CD14-positive monocyte (primary cell): ENCODE measurements at regions not wholly inside any gene's neighbourhood (a gene's known extent, or its start where the extent isn't known, plus 50 kb on each side); places are given as distances from the start of the nearest gene placed in this dataset.

ENCODE experiments used
- DNase-seq, 3 donors: peaks; one replicate each; pipeline ENCODE4 v3.0.0-alpha.2; 2011 to 2022
- H2AFZ ChIP-seq: 2 replicates; pipeline ENCODE4 v1.6.0; 2012; ENCODE audit warnings: mild to moderate bottlenecking, low read depth, low read length, inconsistent platforms; ENCODE audit not compliant: insufficient read depth, poor library complexity, severe bottlenecking
- H3K27ac ChIP-seq, 2 donors: 1 replicate in 1 of 2; 2 replicates in 1 of 2; pipeline ENCODE4 v1.5.1; 2012 to 2013; ENCODE audit warnings: low read length in 2 of 2, control low read depth in 1 of 2, inconsistent platforms in 1 of 2, low read depth in 1 of 2, mild to moderate bottlenecking in 1 of 2
- H3K27me3 ChIP-seq, 2 donors: one replicate each; pipeline versions ENCODE4 v1.6.0 to v1.6.1; 2011 to 2013; ENCODE audit warnings: low read length in 2 of 2; ENCODE audit not compliant: control insufficient read depth in 2 of 2, insufficient read depth in 2 of 2
- H3K36me3 ChIP-seq, 2 donors: replicated peaks in 1 of 2; 1 replicate in 1 of 2; 2 replicates in 1 of 2; pipeline versions ENCODE4 v1.5.1 to v1.6.1; 2012 to 2013; ENCODE audit warnings: low read length in 2 of 2, control low read depth in 1 of 2, inconsistent platforms in 1 of 2, mild to moderate bottlenecking in 1 of 2; ENCODE audit not compliant: insufficient read depth in 2 of 2, control insufficient read depth in 1 of 2
- H3K4me1 ChIP-seq, 2 donors: 1 replicate in 1 of 2; 2 replicates in 1 of 2; pipeline versions ENCODE4 v1.5.1 to v1.6.1; 2012 to 2013; ENCODE audit warnings: low read length in 2 of 2, control low read depth in 1 of 2, inconsistent platforms in 1 of 2, mild to moderate bottlenecking in 1 of 2, moderate library complexity in 1 of 2; ENCODE audit not compliant: insufficient read depth in 2 of 2, control insufficient read depth in 1 of 2
- H3K4me2 ChIP-seq: replicated peaks from 2 replicates; pipeline ENCODE3; 2012; ENCODE audit warnings: low read length, moderate library complexity, mild to moderate bottlenecking; ENCODE audit not compliant: poor library complexity, severe bottlenecking; ENCODE audit errors: extremely low read depth
- H3K4me3 ChIP-seq, 3 experiments: fragments of 200-600 bp in 1 of 3; sonication (generic) in 1 of 3; replicated peaks in 1 of 3; 1 replicate in 2 of 3; 2 replicates in 1 of 3; pipeline ENCODE4 v1.5.1; 2011 to 2013; ENCODE audit warnings: low read length in 3 of 3, mild to moderate bottlenecking in 3 of 3, control low read depth in 2 of 3, low read depth in 2 of 3, inconsistent platforms in 1 of 3, moderate library complexity in 1 of 3
- H3K79me2 ChIP-seq: 2 replicates; pipeline ENCODE4 v1.6.0; 2012; ENCODE audit warnings: mild to moderate bottlenecking, control low read depth, inconsistent platforms, low read length, moderate library complexity; ENCODE audit not compliant: insufficient read depth
- H3K9ac ChIP-seq: 2 replicates; pipeline ENCODE4 v1.6.0; 2017; ENCODE audit warnings: low read length, mild to moderate bottlenecking; ENCODE audit not compliant: insufficient read depth, poor library complexity, severe bottlenecking
- H3K9me3 ChIP-seq, 2 donors: replicated peaks in 1 of 2; 1 replicate in 1 of 2; 2 replicates in 1 of 2; pipeline versions ENCODE4 v1.5.1 to v1.6.1; 2012 to 2013; ENCODE audit warnings: low read length in 2 of 2, control low read depth in 1 of 2; ENCODE audit not compliant: control insufficient read depth in 1 of 2, insufficient read depth in 1 of 2
- H4K20me1 ChIP-seq: 2 replicates; pipeline ENCODE4 v1.6.0; 2012; ENCODE audit warnings: mild to moderate bottlenecking, low read length, control low read depth, moderate library complexity; ENCODE audit not compliant: insufficient read depth
- H3K27ac Mint-ChIP-seq, 7 donors: one replicate each; pipeline ENCODE4 v1.8.0; 2020; ENCODE audit warnings: mild to moderate bottlenecking in 7 of 7, mixed read lengths in 7 of 7, moderate library complexity in 6 of 7, inconsistent platforms in 2 of 7
- H3K27me3 Mint-ChIP-seq, 3 donors: one replicate each; pipeline ENCODE4 v1.8.0; 2021 to 2022; ENCODE audit warnings: low read depth in 3 of 3, mild to moderate bottlenecking in 3 of 3, mixed read lengths in 3 of 3, moderate library complexity in 3 of 3, inconsistent platforms in 1 of 3
- H3K36me3 Mint-ChIP-seq, 2 donors: one replicate each; pipeline ENCODE4 v1.8.0; 2020; ENCODE audit warnings: mixed read lengths in 2 of 2, inconsistent platforms in 1 of 2, mild to moderate bottlenecking in 1 of 2
- H3K4me1 Mint-ChIP-seq: one replicate; pipeline ENCODE4 v1.8.0; 2020; ENCODE audit warnings: mild to moderate bottlenecking, mixed read lengths
- H3K4me3 Mint-ChIP-seq, 2 donors: one replicate each; pipeline ENCODE4 v1.8.0; 2020; ENCODE audit warnings: mild to moderate bottlenecking in 2 of 2, mixed read lengths in 2 of 2, moderate library complexity in 1 of 2
- H3K9me3 Mint-ChIP-seq, 7 donors: one replicate each; pipeline ENCODE4 v1.8.0; 2020 to 2022; ENCODE audit warnings: mixed read lengths in 7 of 7, mild to moderate bottlenecking in 6 of 7, moderate library complexity in 6 of 7, inconsistent platforms in 2 of 7
- WGBS: methylation state at CpG from one replicate; pipeline ENCODE4 v1.1.5; 2013; ENCODE audit warnings: missing lambda C conversion rate; ENCODE audit not compliant: insufficient coverage; 5-methylcytosine and 5-hydroxymethylcytosine counted together
- intact Hi-C, 2 donors: fragments of 100-400 bp; cut with micrococcal nuclease; formaldehyde crosslinking; loops; one replicate each; pipeline versions ENCODE4 v1.15.0 to v1.15.1; 2023
- TF ChIP-seq, protein P1 (sequence below): fragments of 200-600 bp; IDR thresholded peaks from one replicate; pipeline ENCODE4 v1.8.0; 2022; ENCODE audit warnings: antibody characterized with exemption, mild to moderate bottlenecking

DNA sequence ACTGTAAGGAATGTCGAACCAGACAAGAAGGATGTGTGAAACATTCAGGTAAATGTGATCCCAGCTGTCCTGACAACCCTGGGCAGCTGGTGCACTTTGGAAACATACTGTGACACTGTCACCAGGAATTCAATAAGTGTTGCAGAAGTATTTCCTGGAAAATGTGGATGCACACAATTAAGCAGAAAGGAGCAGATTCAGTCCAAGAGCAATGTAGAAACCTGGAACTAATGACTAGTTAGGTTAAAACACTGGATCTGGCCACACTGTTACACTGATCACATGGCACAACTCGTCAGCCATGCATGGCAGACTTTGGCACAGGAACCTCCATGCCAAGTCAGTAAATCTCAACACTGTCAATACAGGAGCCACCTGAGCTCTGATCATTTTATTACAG is 109.0 kb downstream of the FAM174A start:
- H3K27ac ChIP-seq: no peak overlapping the region
- H3K9me3 ChIP-seq: no peaks in the 10 kb centered on the region
- H3K9ac ChIP-seq: no peak overlapping the region
- no peak overlapping the region for H3K4me2 ChIP-seq
- Mint-ChIP-seq H3K27me3 (no peaks in the 10 kb centered on the region), H3K9me3 (peaks cover 0 to 2% (median 0%) of the 10 kb centered on the region in 7 donors), H3K27ac (no peak overlapping the region), H3K36me3 (no peaks in the 10 kb centered on the region), H3K4me3 (no peak overlapping the region), H3K4me1 (peaks cover 8% of the 10 kb centered on the region)
- intact Hi-C loops: no loop called here
- 100% methylated on average over 1 of the region's 2 CpGs for WGBS
- no peaks in the 10 kb centered on the region for H3K4me1 ChIP-seq
- no peaks in the 10 kb centered on the region for H3K79me2 ChIP-seq
- H3K4me3 ChIP-seq: no peak overlapping the region
- H3K27me3 ChIP-seq: no peaks in the 10 kb centered on the region
- TF ChIP-seq, protein P1, sequence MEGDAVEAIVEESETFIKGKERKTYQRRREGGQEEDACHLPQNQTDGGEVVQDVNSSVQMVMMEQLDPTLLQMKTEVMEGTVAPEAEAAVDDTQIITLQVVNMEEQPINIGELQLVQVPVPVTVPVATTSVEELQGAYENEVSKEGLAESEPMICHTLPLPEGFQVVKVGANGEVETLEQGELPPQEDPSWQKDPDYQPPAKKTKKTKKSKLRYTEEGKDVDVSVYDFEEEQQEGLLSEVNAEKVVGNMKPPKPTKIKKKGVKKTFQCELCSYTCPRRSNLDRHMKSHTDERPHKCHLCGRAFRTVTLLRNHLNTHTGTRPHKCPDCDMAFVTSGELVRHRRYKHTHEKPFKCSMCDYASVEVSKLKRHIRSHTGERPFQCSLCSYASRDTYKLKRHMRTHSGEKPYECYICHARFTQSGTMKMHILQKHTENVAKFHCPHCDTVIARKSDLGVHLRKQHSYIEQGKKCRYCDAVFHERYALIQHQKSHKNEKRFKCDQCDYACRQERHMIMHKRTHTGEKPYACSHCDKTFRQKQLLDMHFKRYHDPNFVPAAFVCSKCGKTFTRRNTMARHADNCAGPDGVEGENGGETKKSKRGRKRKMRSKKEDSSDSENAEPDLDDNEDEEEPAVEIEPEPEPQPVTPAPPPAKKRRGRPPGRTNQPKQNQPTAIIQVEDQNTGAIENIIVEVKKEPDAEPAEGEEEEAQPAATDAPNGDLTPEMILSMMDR: no peak
- H3K36me3 ChIP-seq: no peaks in the 10 kb centered on the region
- DNase-seq: no peak
- H2AFZ ChIP-seq: no peak overlapping the region
- no peaks in the 10 kb centered on the region for H4K20me1 ChIP-seq

DNA sequence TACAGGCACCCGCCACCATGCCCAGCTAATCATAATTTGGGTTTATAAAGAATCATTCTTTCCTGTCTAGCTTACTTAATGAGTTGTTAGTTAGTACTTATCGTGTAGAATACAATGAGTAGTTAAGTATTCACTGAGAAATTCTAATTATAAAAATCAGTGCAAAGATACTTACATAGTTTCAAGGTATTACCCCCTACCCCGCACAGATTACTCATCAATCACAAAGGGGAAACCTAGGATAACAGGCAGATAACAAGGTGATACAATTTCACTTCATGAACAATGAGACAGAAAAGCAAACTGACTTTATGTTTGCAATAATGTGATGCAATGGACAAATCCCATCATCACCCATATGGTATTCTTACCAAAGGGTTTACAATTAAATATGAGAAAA is 109.6 kb downstream of the FAM174A start:
- no peak overlapping the region for H3K4me3 ChIP-seq
- H3K36me3 Mint-ChIP-seq: no peaks in the 10 kb centered on the region
- H3K9ac ChIP-seq: no peak overlapping the region
- H3K9me3 Mint-ChIP-seq: peaks cover 0 to 2% (median 0%) of the 10 kb centered on the region in 7 donors
- H3K4me3 Mint-ChIP-seq: no peak overlapping the region
- no peak overlapping the region for H2AFZ ChIP-seq
- H3K4me2 ChIP-seq: no peak overlapping the region
- no peaks in the 10 kb centered on the region for H3K27me3 Mint-ChIP-seq
- no peaks in the 10 kb centered on the region for H3K79me2 ChIP-seq
- no peak overlapping the region for H3K27ac ChIP-seq
- H3K27ac Mint-ChIP-seq: no peak overlapping the region
- no peaks in the 10 kb centered on the region for H4K20me1 ChIP-seq
- intact Hi-C loops: no loop called here
- TF ChIP-seq, protein P1: no peak
- no peaks in the 10 kb centered on the region for H3K9me3 ChIP-seq
- H3K4me1 Mint-ChIP-seq: peaks cover 8% of the 10 kb centered on the region
- no CpG with 5 or more reads among the region's 3 CpGs for WGBS
- no peak for DNase-seq
- no peaks in the 10 kb centered on the region for H3K36me3 ChIP-seq
- no peaks in the 10 kb centered on the region for H3K27me3 ChIP-seq
- no peaks in the 10 kb centered on the region for H3K4me1 ChIP-seq
